PFSK-1 (cell line): ENCODE measurements at regions not wholly inside any gene's neighbourhood (a gene's known extent, or its start where the extent isn't known, plus 50 kb on each side); places are given as distances from the start of the nearest gene placed in this dataset.

Experiments used
- FOXP2 ChIP-seq: optimal IDR thresholded peaks from 2 replicates; pipeline ENCODE3; 2011; ENCODE audit warnings: borderline replicate concordance, control low read depth, inconsistent platforms; ENCODE audit not compliant: insufficient read depth; ENCODE audit errors: extremely low read length, extremely low read depth
- POLR2AphosphoS5 ChIP-seq: IDR thresholded peaks from 2 replicates; pipeline ENCODE4 v1.6.1; 2012; ENCODE audit warnings: low read depth, mild to moderate bottlenecking, control low read depth, low read length, moderate library complexity
- SIN3A ChIP-seq: IDR thresholded peaks from 2 replicates; pipeline ENCODE4 v1.6.1; 2012; ENCODE audit warnings: mild to moderate bottlenecking, low read length, moderate library complexity, borderline replicate concordance; ENCODE audit not compliant: insufficient read depth
- TAF1 ChIP-seq: IDR thresholded peaks from 2 replicates; pipeline ENCODE4 v1.6.1; 2012; ENCODE audit warnings: low read length, control low read depth, borderline replicate concordance; ENCODE audit not compliant: insufficient read depth
- TF ChIP-seq, protein P1 (sequence below), 2 experiments: IDR thresholded peaks; 2 replicates each; pipeline versions ENCODE4 v1.6.1 to v1.8.0; 2011 to 2012; ENCODE audit warnings: low read depth in 2 of 2, low read length in 2 of 2, control low read depth in 1 of 2, inconsistent platforms in 1 of 2, mild to moderate bottlenecking in 1 of 2, moderate library complexity in 1 of 2; ENCODE audit not compliant: insufficient read depth in 1 of 2

DNA sequence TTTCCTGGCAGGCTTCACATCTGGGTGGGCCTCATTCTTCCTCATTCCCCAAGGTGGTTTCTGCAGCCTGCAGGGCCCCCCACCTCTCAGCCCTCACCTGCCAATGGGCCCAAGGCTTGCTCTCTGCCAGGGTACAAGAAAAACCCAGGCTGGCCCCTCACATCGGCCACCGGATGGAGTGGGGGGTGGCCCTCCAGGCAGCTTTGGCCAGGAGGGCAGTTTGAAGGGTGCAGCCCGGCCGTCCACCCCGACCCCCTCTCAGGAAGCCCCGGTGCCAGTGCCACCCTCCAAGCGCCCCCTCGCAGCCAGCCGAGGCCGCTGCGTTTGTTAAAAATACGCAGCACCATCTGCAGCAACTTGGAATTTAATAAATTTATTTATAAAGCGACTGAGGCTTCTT, 196.7 kb downstream of the CTTN start:
- TF ChIP-seq TAF1 (no peak), POLR2AphosphoS5 (no peak), FOXP2 (no peak), SIN3A (no peak)
- TF ChIP-seq, protein P1, sequence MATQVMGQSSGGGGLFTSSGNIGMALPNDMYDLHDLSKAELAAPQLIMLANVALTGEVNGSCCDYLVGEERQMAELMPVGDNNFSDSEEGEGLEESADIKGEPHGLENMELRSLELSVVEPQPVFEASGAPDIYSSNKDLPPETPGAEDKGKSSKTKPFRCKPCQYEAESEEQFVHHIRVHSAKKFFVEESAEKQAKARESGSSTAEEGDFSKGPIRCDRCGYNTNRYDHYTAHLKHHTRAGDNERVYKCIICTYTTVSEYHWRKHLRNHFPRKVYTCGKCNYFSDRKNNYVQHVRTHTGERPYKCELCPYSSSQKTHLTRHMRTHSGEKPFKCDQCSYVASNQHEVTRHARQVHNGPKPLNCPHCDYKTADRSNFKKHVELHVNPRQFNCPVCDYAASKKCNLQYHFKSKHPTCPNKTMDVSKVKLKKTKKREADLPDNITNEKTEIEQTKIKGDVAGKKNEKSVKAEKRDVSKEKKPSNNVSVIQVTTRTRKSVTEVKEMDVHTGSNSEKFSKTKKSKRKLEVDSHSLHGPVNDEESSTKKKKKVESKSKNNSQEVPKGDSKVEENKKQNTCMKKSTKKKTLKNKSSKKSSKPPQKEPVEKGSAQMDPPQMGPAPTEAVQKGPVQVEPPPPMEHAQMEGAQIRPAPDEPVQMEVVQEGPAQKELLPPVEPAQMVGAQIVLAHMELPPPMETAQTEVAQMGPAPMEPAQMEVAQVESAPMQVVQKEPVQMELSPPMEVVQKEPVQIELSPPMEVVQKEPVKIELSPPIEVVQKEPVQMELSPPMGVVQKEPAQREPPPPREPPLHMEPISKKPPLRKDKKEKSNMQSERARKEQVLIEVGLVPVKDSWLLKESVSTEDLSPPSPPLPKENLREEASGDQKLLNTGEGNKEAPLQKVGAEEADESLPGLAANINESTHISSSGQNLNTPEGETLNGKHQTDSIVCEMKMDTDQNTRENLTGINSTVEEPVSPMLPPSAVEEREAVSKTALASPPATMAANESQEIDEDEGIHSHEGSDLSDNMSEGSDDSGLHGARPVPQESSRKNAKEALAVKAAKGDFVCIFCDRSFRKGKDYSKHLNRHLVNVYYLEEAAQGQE (IDR thresholded peaks at IDR 0.05; ENCODE audit: insufficient read depth in 1 of 2, low read depth in 2 of 2, low read length in 2 of 2): no peak

DNA sequence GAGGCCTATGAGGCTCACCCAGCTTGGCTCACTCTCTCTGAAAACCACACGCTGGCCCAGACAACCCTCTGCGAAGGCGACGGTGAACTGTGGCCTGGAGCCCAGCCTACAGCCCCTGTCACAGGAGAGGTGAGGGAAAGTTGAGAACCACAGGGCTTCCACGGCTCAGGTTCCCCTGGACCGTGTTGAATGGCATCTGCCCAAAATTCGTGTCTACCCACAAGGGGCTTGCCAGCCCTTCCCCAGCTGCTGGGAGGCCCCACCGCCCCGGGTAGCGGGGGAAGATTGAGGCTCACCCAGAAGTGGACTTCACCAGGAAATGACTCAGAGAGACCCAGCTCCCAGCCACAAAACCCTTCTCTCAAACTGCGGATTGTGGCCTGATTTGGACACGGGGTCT, 197.1 kb downstream of the CTTN start:
- TF ChIP-seq, protein P1 (IDR thresholded peaks at IDR 0.05; ENCODE audit: insufficient read depth in 1 of 2, low read depth in 2 of 2, low read length in 2 of 2): no peak
- no peak for TF ChIP-seq SIN3A
- TF ChIP-seq POLR2AphosphoS5: no peak

DNA sequence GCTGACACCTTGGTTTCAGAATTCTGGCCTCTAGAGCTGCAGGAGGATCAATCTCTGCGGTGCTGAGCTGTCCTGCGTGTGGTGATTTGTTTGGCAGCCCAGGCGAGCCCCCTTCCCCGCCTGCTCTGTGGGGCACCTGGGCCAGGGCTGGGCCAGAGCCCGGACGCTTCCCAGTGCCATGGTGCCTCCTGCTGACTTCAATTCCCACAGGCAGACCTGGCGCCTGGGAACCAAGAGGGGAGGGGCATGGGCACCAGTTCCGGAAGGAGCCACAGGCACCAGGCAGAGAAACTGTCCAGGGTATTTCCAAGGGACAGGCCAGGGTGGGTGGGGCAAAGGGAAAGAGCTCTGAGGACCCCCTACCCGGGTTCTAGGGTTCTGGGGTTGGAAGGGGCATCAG, 197.8 kb downstream of the CTTN start:
- TF ChIP-seq FOXP2 (no peak), SIN3A (no peak), POLR2AphosphoS5 (no peak), TAF1 (no peak)
- TF ChIP-seq, protein P1 (IDR thresholded peaks at IDR 0.05; ENCODE audit: insufficient read depth in 1 of 2, low read depth in 2 of 2, low read length in 2 of 2): no peak

DNA sequence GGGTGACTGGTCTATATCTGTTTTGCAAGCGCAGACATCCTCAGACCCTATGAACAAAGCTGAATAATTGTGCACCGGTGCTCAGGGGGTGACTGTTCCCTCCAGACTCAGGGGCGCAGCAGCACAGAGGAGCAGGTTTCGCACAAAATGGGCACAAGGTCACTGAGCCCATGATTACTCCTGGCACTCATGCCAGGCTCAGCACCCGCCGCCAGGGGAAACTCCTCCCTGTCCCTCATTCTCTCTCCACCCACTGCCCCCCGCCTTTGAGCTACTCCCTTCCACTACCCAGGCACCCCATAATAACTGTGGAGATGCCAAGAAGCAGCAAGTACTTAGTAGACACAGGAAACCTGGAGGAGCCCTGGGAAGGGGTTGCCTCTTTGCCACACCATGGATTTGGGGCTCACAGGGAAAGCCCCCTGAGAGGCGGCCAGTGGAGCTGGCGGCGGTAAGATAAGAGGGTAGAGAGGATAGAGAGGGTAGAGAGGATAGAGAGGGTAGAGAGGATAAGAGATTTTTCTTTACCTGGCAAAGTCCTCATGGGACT, 198.8 kb downstream of the CTTN start:
- TF ChIP-seq SIN3A (no peak), POLR2AphosphoS5 (no peak), TAF1 (no peak), FOXP2 (no peak)
- TF ChIP-seq, protein P1 (IDR thresholded peaks at IDR 0.05; ENCODE audit: insufficient read depth in 1 of 2, low read depth in 2 of 2, low read length in 2 of 2): no peak
